Ovary (tissue), 7 donors: ENCODE measurements at regions not wholly inside any gene's neighbourhood (a gene's known extent, or its start where the extent isn't known, plus 50 kb on each side); places are given as distances from the start of the nearest gene placed in this dataset.

Experiments
- DNase-seq, 5 donors: peaks; one replicate each; pipeline ENCODE4 v3.0.0-alpha.2; 2019 to 2020
- H3K27ac ChIP-seq, 2 donors: fragments of 200-600 bp; one replicate each; pipeline versions ENCODE4 v1.5.1 to v1.8.0; 2019 to 2022
- H3K27me3 ChIP-seq: fragments of 200-600 bp; one replicate; pipeline ENCODE4 v1.8.0; 2022
- H3K36me3 ChIP-seq: fragments of 200-600 bp; sonication (generic); one replicate; pipeline ENCODE4 v1.5.1; 2019
- H3K4me1 ChIP-seq: one replicate; pipeline ENCODE4 v1.8.1; 2013; ENCODE audit warnings: mild to moderate bottlenecking, moderate library complexity; ENCODE audit not compliant: insufficient read depth
- H3K4me3 ChIP-seq: fragments of 200-600 bp; sonication (generic); one replicate; pipeline ENCODE4 v1.5.1; 2017
- H3K9me3 ChIP-seq, 2 donors: fragments of 200-600 bp in 1 of 2; sonication (generic) in 1 of 2; one replicate each; pipeline versions ENCODE4 v1.5.1 to v1.8.1; 2013 to 2019; ENCODE audit warnings: mild to moderate bottlenecking in 1 of 2, moderate library complexity in 1 of 2
- CTCF ChIP-seq, 3 donors: fragments of 450-650 bp in 2 of 3; fragments of 200-600 bp in 1 of 3; IDR thresholded peaks; one replicate each; pipeline versions ENCODE4 v1.5.1 to v1.8.0; 2016 to 2022; ENCODE audit warnings: antibody characterized with exemption in 3 of 3, mild to moderate bottlenecking in 1 of 3
- EP300 ChIP-seq: sonication (generic); formaldehyde crosslinking; IDR thresholded peaks from one replicate; pipeline ENCODE4 v1.6.1; 2017; ENCODE audit warnings: antibody characterized with exemption
- POLR2A ChIP-seq: fragments of 450-650 bp; IDR thresholded peaks from one replicate; pipeline ENCODE4 v1.6.1; 2017; ENCODE audit warnings: antibody characterized with exemption, mild to moderate bottlenecking, moderate library complexity
- WGBS, 3 donors: extraction: QIAGEN DNeasy Blood & Tissue Kit in 1 of 3; methylation state at CpG; one replicate each; pipeline versions ENCODE4 v1.1.5 to v1.1.7; 2013 to 2017; 5-methylcytosine and 5-hydroxymethylcytosine counted together
- intact Hi-C, 4 donors: fragments of 100-400 bp; cut with DNase I; formaldehyde crosslinking; loops; one replicate each; pipeline versions ENCODE4 v1.11.0 to v1.15.1; 2022 to 2023
- donor health status: DM: no; HTN: no; CAD: no; lungs with moderate emphysema.
- donor health status: DM: no; HTN: no; CAD: no.
- donor health status: Bipolar disorder and iron deficiency.
- donor health status: DM: no; HTN: no; CAD: no.
- donor health status: DM: yes; HTN: yes; CAD: no.

GRCh38 chr12:15049461-15050153 lies 76.8 kb downstream of the PDE6H start:
- intact Hi-C loops = no loop called here
- Histone ChIP-seq H3K4me3 (no peak overlapping the region), H3K4me1 (peaks cover 3% of the 10 kb centered on the region), H3K27ac (no peak overlapping the region), H3K36me3 (no peaks in the 10 kb centered on the region), H3K27me3 (no peaks in the 10 kb centered on the region), H3K9me3 (no peaks in the 10 kb centered on the region)
- WGBS, 3 donors = 82 to 91% (median 89%) methylated on average over 8 of the region's 8 CpGs
- DNase-seq = no peak
- TF ChIP-seq EP300 (no peak), CTCF (IDR thresholded peaks at IDR 0.05) (no peak), POLR2A (no peak)

- Histone ChIP-seq H3K4me1 (no peaks in the 10 kb centered on the region), H3K36me3 (no peaks in the 10 kb centered on the region), H3K27me3 (no peaks in the 10 kb centered on the region), H3K4me3 (no peak overlapping the region), H3K27ac (no peak overlapping the region), H3K9me3 (no peaks in the 10 kb centered on the region)
- 47 to 65% (median 52%) methylated on average over 2 of the region's 2 CpGs for WGBS, 3 donors
- intact Hi-C loops = no loop called here
- TF ChIP-seq EP300 = no peak
- no peak for TF ChIP-seq POLR2A
- TF ChIP-seq CTCF (IDR thresholded peaks at IDR 0.05) = no peak
- no peak for DNase-seq
These were observed 77.8 kb downstream of the PDE6H start for GRCh38 chr12:15050659-15051058.

- H3K27me3 ChIP-seq = no peaks in the 10 kb centered on the region
- intact Hi-C loops = no loop called here
- 54 to 69% (median 68%) methylated on average over 2 of the region's 2 CpGs for WGBS, 3 donors
These were observed 79.8 kb downstream of the PDE6H start for GRCh38 chr12:15052691-15053090.

GRCh38 chr12:15056218-15056617 lies 83.4 kb downstream of the PDE6H start:
- Histone ChIP-seq H3K9me3 (no peaks in the 10 kb centered on the region), H3K4me3 (no peak overlapping the region), H3K36me3 (no peaks in the 10 kb centered on the region), H3K4me1 (no peaks in the 10 kb centered on the region), H3K27me3 (no peaks in the 10 kb centered on the region), H3K27ac (no peak overlapping the region)
- intact Hi-C loops = no loop called here
- TF ChIP-seq CTCF (IDR thresholded peaks at IDR 0.05) = no peak
- no peak for DNase-seq
- 14 to 26% (median 17%) methylated on average over 1 of the region's 1 CpG for WGBS, 3 donors

More at GRCh38 chr12:15052691-15053090, 79.8 kb downstream of the PDE6H start:
- Histone ChIP-seq H3K9me3 (no peaks in the 10 kb centered on the region), H3K4me3 (no peak overlapping the region), H3K27ac (no peak overlapping the region), H3K4me1 (no peaks in the 10 kb centered on the region), H3K36me3 (no peaks in the 10 kb centered on the region)
- no peak for DNase-seq
- TF ChIP-seq POLR2A (no peak), CTCF (IDR thresholded peaks at IDR 0.05) (no peak), EP300 (no peak)
